PC-3 (cell line): ENCODE measurements at regions not wholly inside any gene's neighbourhood (a gene's known extent, or its start where the extent isn't known, plus 50 kb on each side); places are given as distances from the start of the nearest gene placed in this dataset.
"Not testable (repeated sequence)": the region's sequence is repeated elsewhere in the genome, so short reads cannot be mapped to it uniquely, and the experiment has no call there.

Experiments used
- ATAC-seq: fragments of 200-7000 bp; cut with Tn5 transposase; 2 replicates; pipeline ENCODE4 v1.9.1; 2020; ENCODE audit warnings: mild to moderate bottlenecking, moderate library complexity
- BruUV-seq: library from RNA; stranded (reverse); fragments of 400-500 nt; replicated peaks from 2 replicates; lab custom pipeline; 2021; lab: Mats Ljungman, UMichigan
- CTCF ChIA-PET: fragments of 300-600 bp; sonication (Branson Sonifier 250); formaldehyde crosslinking; loops from one replicate; lab custom pipeline; 2022; ENCODE audit warnings: antibody characterized with exemption; lab: Charles Lee
- POLR2A ChIA-PET: fragments of 300-600 bp; sonication (Branson Sonifier 250); formaldehyde crosslinking; loops from one replicate; lab custom pipeline; 2022; ENCODE audit warnings: antibody characterized with exemption; ENCODE audit not compliant: unreplicated experiment; lab: Charles Lee
- DNase-seq: peaks from one replicate; pipeline ENCODE4 v3.0.0-alpha.2; 2015
- H2AFZ ChIP-seq: fragments of 300-600 bp; sonication (generic); 2 replicates; pipeline ENCODE4 v1.6.0; 2016; ENCODE audit warnings: antibody characterized with exemption, low read length
- H3F3A ChIP-seq: fragments of 300-600 bp; sonication (generic); one replicate; pipeline ENCODE4 v1.6.0; 2017; ENCODE audit warnings: antibody characterized with exemption, low read length, control low read depth, mild to moderate bottlenecking; ENCODE audit not compliant: unreplicated experiment
- H3K27ac ChIP-seq: fragments of 300-600 bp; sonication (generic); 2 replicates; pipeline ENCODE4 v1.5.1; 2016; ENCODE audit warnings: mild to moderate bottlenecking, low read length
- H3K27me3 ChIP-seq: fragments of 300-600 bp; sonication (generic); 2 replicates; pipeline ENCODE4 v1.6.1; 2016; ENCODE audit warnings: low read length, mixed read lengths
- H3K36me3 ChIP-seq: fragments of 300-600 bp; sonication (generic); 2 replicates; pipeline ENCODE4 v1.6.1; 2016; ENCODE audit warnings: low read depth, mixed run types, low read length, mixed read lengths
- H3K4me1 ChIP-seq: fragments of 300-600 bp; sonication (generic); 2 replicates; pipeline ENCODE4 v1.5.1; 2016; ENCODE audit warnings: low read length; ENCODE audit not compliant: insufficient read depth
- H3K4me2 ChIP-seq: fragments of 300-600 bp; sonication (generic); 2 replicates; pipeline ENCODE4 v1.6.0; 2016; ENCODE audit warnings: low read length
- H3K4me3 ChIP-seq: fragments of 300-600 bp; sonication (generic); 2 replicates; pipeline ENCODE4 v1.5.1; 2016; ENCODE audit warnings: mild to moderate bottlenecking, low read length, mixed read lengths
- H3K79me2 ChIP-seq: fragments of 300-600 bp; sonication (generic); 2 replicates; pipeline ENCODE4 v1.6.1; 2017; ENCODE audit warnings: low read length, mixed read lengths
- H3K9ac ChIP-seq: fragments of 300-600 bp; sonication (generic); 2 replicates; pipeline ENCODE4 v1.6.0; 2016; ENCODE audit warnings: mild to moderate bottlenecking, low read length
- H3K9me2 ChIP-seq: fragments of 300-600 bp; sonication (generic); replicated peaks from 2 replicates; pipeline ENCODE4 v1.6.1; 2016; ENCODE audit warnings: mixed run types, low read length, mixed read lengths
- H3K9me3 ChIP-seq: fragments of 300-600 bp; sonication (generic); 2 replicates; pipeline ENCODE4 v1.6.1; 2016; ENCODE audit warnings: low read length, mixed read lengths
- H4K20me1 ChIP-seq: fragments of 300-600 bp; sonication (generic); 2 replicates; pipeline ENCODE4 v1.6.1; 2016; ENCODE audit warnings: low read length, mixed read lengths
- CTCF ChIP-seq: fragments of 300-600 bp; sonication (generic); conservative IDR thresholded peaks from 2 replicates; pipeline ENCODE4 v1.5.1; 2017; ENCODE audit warnings: antibody characterized with exemption, low read depth, mild to moderate bottlenecking, low read length
- EZH2 ChIP-seq: fragments of 300-600 bp; sonication (generic); IDR thresholded peaks from one replicate; pipeline ENCODE4 v1.6.1; 2017; ENCODE audit warnings: antibody characterized with exemption, mild to moderate bottlenecking, low read length; ENCODE audit not compliant: unreplicated experiment
- EZH2phosphoT487 ChIP-seq: fragments of 300-600 bp; sonication (generic); IDR thresholded peaks from 2 replicates; pipeline ENCODE4 v1.6.1; 2018; ENCODE audit warnings: mild to moderate bottlenecking, antibody characterized with exemption, low read length, borderline replicate concordance
- intact Hi-C: fragments of 100-400 bp; cut with micrococcal nuclease; formaldehyde crosslinking; loops from 2 replicates; pipeline ENCODE4 v1.9.0; 2023

DNA sequence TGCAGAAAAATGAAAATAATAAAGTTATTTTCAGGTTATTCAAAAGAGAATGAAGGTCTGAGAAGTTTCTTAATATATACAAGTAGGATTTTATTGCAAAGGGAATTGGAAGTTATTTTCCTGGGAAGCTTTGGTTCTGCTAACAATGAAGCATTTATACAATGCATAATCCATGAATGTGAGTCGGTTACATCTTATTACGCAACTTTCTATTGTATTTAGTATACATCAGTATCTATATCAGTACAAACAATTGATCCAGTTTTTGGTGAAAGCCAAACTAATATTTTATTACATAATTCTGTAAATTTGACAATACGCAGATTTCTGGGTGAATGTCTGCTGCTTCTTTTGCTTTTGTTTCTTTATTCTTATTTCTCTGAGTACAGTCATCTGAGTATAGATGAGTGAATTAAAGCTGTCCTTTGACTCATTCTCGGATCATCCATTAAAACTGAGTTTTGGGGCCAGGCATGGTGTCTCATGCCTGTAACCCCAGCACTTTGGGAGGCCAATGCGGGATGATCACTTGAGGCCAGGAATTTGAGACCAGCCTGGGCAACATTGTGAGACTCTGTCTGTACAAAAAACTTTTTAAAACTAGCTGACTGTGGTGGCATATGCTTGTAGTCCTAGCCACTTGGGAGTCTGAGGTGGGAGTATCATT is 108.5 kb downstream of the SOCS6 start:
- H3K4me1 ChIP-seq: peaks cover 13% of the 10 kb centered on the region; the same call in 1 of the 2 replicates
- 0 out of 2 replicates have a peak overlapping the region, but pooled peaks have one; percentile 11 for H3K4me2 ChIP-seq
- H3K36me3 ChIP-seq: no peaks in the 10 kb centered on the region
- no peak overlapping the region for H2AFZ ChIP-seq
- H3K4me3 ChIP-seq: no peak overlapping the region
- no peaks in the 10 kb centered on the region for H3F3A ChIP-seq
- DNase-seq (peak; percentile 42), ATAC-seq (no peak; the same call in 1 of the 2 replicates)
- no peak overlapping the region for H3K9ac ChIP-seq
- 0 out of 2 replicates have a peak overlapping the region, but pooled peaks have one; percentile 3 for H3K27ac ChIP-seq
- POLR2A ChIA-PET: no interaction called here
- no peaks in the 10 kb centered on the region for H3K27me3 ChIP-seq
- CTCF ChIA-PET: no interaction called here
- H3K9me3 ChIP-seq: no peaks in the 10 kb centered on the region
- intact Hi-C loops: no loop called here
- no peaks in the 10 kb centered on the region for H4K20me1 ChIP-seq
- no TSS peak for BruUV-seq
- no peaks in the 10 kb centered on the region for H3K9me2 ChIP-seq
- TF ChIP-seq EZH2: no peak
- no peak for TF ChIP-seq EZH2phosphoT487
- no peak for TF ChIP-seq CTCF
- no peaks in the 10 kb centered on the region for H3K79me2 ChIP-seq

- H3K27ac ChIP-seq, intact Hi-C loops, H3K36me3 ChIP-seq, H3K4me2 ChIP-seq, H3K27me3 ChIP-seq, H4K20me1 ChIP-seq, POLR2A ChIA-PET, DNase-seq, H3K9me3 ChIP-seq, ATAC-seq, H3K9me2 ChIP-seq, BruUV-seq, H3K9ac ChIP-seq, H3K79me2 ChIP-seq, H3K4me3 ChIP-seq, CTCF ChIA-PET, H3F3A ChIP-seq, H2AFZ ChIP-seq: not testable (repeated sequence)
- H3K4me1 ChIP-seq: peaks cover 13% of the 10 kb centered on the region; the same call in 1 of the 2 replicates
Measured at GRCh38 chr18:70395771-70396170, 106.9 kb downstream of the SOCS6 start.

GRCh38 chr18:70394672-70395071 is 105.8 kb downstream of the SOCS6 start:
- TF ChIP-seq EZH2 (no peak), CTCF (no peak), EZH2phosphoT487 (no peak)
- Histone ChIP-seq H3F3A (no peaks in the 10 kb centered on the region), H3K79me2 (no peaks in the 10 kb centered on the region), H3K36me3 (no peaks in the 10 kb centered on the region), H3K9me2 (no peaks in the 10 kb centered on the region), H3K9ac (no peak overlapping the region), H2AFZ (no peak overlapping the region), H3K4me1 (peaks cover 13% of the 10 kb centered on the region; the same call in 1 of the 2 replicates), H3K4me3 (no peak overlapping the region), H4K20me1 (no peaks in the 10 kb centered on the region), H3K27ac (no peak overlapping the region), H3K27me3 (no peaks in the 10 kb centered on the region), H3K9me3 (no peaks in the 10 kb centered on the region), H3K4me2 (no peak overlapping the region)
- POLR2A ChIA-PET: no interaction called here
- ATAC-seq (no peak), DNase-seq (no peak)
- intact Hi-C loops: no loop called here
- CTCF ChIA-PET: no interaction called here
- no TSS peak for BruUV-seq
